CD4-positive, CD25-positive, alpha-beta regulatory T cell (primary cell): ENCODE measurements at regions not wholly inside any gene's neighbourhood (a gene's known extent, or its start where the extent isn't known, plus 50 kb on each side); places are given as distances from the start of the nearest gene placed in this dataset.
A peak's percentile ranks its signal among the peaks of the same experiment; 100 is the strongest.

Source experiments
- ATAC-seq, 2 donors: fragments of 150-1000 bp; cut with Tn5 transposase; one replicate each; pipeline ENCODE4 v1.10.0; 2021; ENCODE audit warnings: low read depth in 2 of 2, moderate number of reproducible peaks in 2 of 2, moderate library complexity in 1 of 2
- DNase-seq, 3 donors: peaks; one replicate each; pipeline versions ENCODE4 v3.0.0 to v3.0.0-alpha.2; 2012 to 2022; ENCODE audit warnings: mixed read lengths in 1 of 3
- H3K27ac ChIP-seq: one replicate; pipeline ENCODE4 v1.7.0; 2013; ENCODE audit warnings: mild to moderate bottlenecking, low read length; ENCODE audit not compliant: insufficient read depth, poor library complexity, severe bottlenecking
- H3K27me3 ChIP-seq: one replicate; pipeline ENCODE4 v1.7.0; 2013; ENCODE audit warnings: low read length; ENCODE audit not compliant: control insufficient read depth, insufficient read depth
- H3K36me3 ChIP-seq: one replicate; pipeline ENCODE4 v1.7.0; 2013; ENCODE audit warnings: mild to moderate bottlenecking, low read length, moderate library complexity; ENCODE audit not compliant: control insufficient read depth, insufficient read depth
- H3K4me1 ChIP-seq: 2 replicates; pipeline ENCODE4 v1.7.0; 2013; ENCODE audit warnings: mild to moderate bottlenecking, low read length; ENCODE audit not compliant: insufficient read depth, control insufficient read depth, poor library complexity, severe bottlenecking
- H3K4me3 ChIP-seq: one replicate; pipeline ENCODE4 v1.7.0; 2013; ENCODE audit warnings: low read depth, mild to moderate bottlenecking, low read length, moderate library complexity
- H3K9me3 ChIP-seq, 2 experiments: 1 replicate in 1 of 2; 2 replicates in 1 of 2; pipeline ENCODE4 v1.7.0; 2013; ENCODE audit warnings: low read length in 2 of 2, mild to moderate bottlenecking in 1 of 2, moderate library complexity in 1 of 2; ENCODE audit not compliant: control insufficient read depth in 2 of 2
- H3K27ac Mint-ChIP-seq, 3 donors: one replicate each; pipeline ENCODE4 v1.8.0; 2020 to 2022; ENCODE audit warnings: mild to moderate bottlenecking in 3 of 3, mixed read lengths in 3 of 3, moderate library complexity in 2 of 3
- H3K27me3 Mint-ChIP-seq: one replicate; pipeline ENCODE4 v1.8.0; 2022; ENCODE audit warnings: mild to moderate bottlenecking, mixed read lengths
- H3K36me3 Mint-ChIP-seq: one replicate; pipeline ENCODE4 v1.8.0; 2020; ENCODE audit warnings: mixed read lengths
- H3K4me1 Mint-ChIP-seq, 4 donors: one replicate each; pipeline ENCODE4 v1.8.0; 2020 to 2022; ENCODE audit warnings: mixed read lengths in 4 of 4, mild to moderate bottlenecking in 1 of 4
- H3K4me3 Mint-ChIP-seq, 4 donors: one replicate each; pipeline ENCODE4 v1.8.0; 2020 to 2022; ENCODE audit warnings: mild to moderate bottlenecking in 4 of 4, mixed read lengths in 4 of 4, moderate library complexity in 3 of 4
- H3K9me3 Mint-ChIP-seq, 7 donors: one replicate each; pipeline ENCODE4 v1.8.0; 2020 to 2022; ENCODE audit warnings: mixed read lengths in 7 of 7, mild to moderate bottlenecking in 3 of 7, moderate library complexity in 2 of 7

- Histone ChIP-seq H3K36me3 (no peaks in the 10 kb centered on the region), H3K27me3 (no peaks in the 10 kb centered on the region), H3K4me3 (no peak overlapping the region), H3K4me1 (no peaks in the 10 kb centered on the region), H3K9me3 (peaks cover 0 to 3% of the 10 kb centered on the region in 2 experiments), H3K27ac (no peak overlapping the region)
- peaks cover 12% of the 10 kb centered on the region for H3K27me3 Mint-ChIP-seq
- H3K27ac Mint-ChIP-seq = no peak overlapping the region
- ATAC-seq (no peak), DNase-seq (no peak)
- H3K4me3 Mint-ChIP-seq = no peak overlapping the region
- H3K9me3 Mint-ChIP-seq = peaks cover 0 to 14% (median 10%) of the 10 kb centered on the region in 7 donors
- peaks cover 0 to 11% (median 3%) of the 10 kb centered on the region in 4 donors for H3K4me1 Mint-ChIP-seq
- no peaks in the 10 kb centered on the region for H3K36me3 Mint-ChIP-seq
Measured at GRCh38 chr5:143691287-143691944, 120.5 kb upstream of the HMHB1 start.

DNA sequence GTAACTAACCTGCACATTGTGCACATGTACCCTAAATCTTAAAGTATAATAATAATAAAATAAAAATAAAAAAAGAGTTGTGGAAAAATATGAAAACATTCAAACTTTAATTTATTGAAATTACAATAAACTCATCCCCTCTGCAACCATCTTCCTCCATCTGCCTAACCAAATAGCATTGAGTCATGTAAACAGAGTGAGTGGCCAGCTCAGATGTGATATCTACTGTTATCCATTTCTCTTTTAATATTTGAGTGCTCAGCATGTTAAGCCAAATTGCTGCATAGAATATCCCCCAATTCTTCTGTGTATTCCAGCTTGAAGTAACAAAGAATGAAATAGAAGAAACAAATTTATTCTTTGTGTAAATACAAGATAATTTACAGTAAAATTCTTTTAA is 124.4 kb upstream of the HMHB1 start:
- H3K27ac ChIP-seq = no peak overlapping the region
- Mint-ChIP-seq H3K36me3 (no peaks in the 10 kb centered on the region), H3K9me3 (peaks cover 0 to 14% (median 11%) of the 10 kb centered on the region in 7 donors), H3K27ac (no peak overlapping the region), H3K4me1 (peaks cover 0 to 5% (median 0%) of the 10 kb centered on the region in 4 donors), H3K4me3 (no peak overlapping the region), H3K27me3 (peaks cover 16% of the 10 kb centered on the region)
- H3K9me3 ChIP-seq = peaks cover 0 to 3% of the 10 kb centered on the region in 2 experiments
- H3K36me3 ChIP-seq = no peaks in the 10 kb centered on the region
- H3K4me3 ChIP-seq = no peak overlapping the region
- H3K27me3 ChIP-seq = no peaks in the 10 kb centered on the region
- H3K4me1 ChIP-seq = no peaks in the 10 kb centered on the region
- ATAC-seq (no peak), DNase-seq (no peak)

- Histone ChIP-seq H3K4me3 (no peak overlapping the region), H3K27me3 (no peaks in the 10 kb centered on the region), H3K4me1 (no peaks in the 10 kb centered on the region), H3K27ac (no peak overlapping the region), H3K9me3 (no peaks in the 10 kb centered on the region), H3K36me3 (no peaks in the 10 kb centered on the region)
- Mint-ChIP-seq H3K4me1 (peaks cover 0 to 5% (median 0%) of the 10 kb centered on the region in 4 donors), H3K9me3 (peaks cover 0 to 10% (median 7%) of the 10 kb centered on the region in 7 donors), H3K27me3 (peaks cover 10% of the 10 kb centered on the region), H3K27ac (no peak overlapping the region), H3K4me3 (no peak overlapping the region), H3K36me3 (no peaks in the 10 kb centered on the region)
- ATAC-seq = no peak
- no peak for DNase-seq
Measured at GRCh38 chr5:143685246-143685815, 126.6 kb upstream of the HMHB1 start.

DNA sequence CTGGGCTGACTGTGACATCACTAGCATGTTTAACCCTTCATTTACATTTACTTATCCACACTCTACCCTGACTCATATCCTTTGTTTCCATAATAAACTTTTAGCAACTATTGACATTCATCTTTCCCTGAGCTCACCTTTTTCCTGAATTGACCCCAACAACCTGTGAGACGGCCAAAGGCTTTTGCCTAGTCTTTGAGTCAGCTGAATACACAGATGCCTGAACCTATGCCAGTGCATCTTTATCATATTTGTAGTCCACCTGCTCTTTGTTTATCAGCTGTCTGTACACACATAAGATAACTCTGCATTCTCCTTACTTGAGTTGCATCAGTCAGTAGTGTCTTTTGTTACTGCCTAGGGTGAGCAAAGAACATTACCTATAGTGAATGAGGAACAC is 128.5 kb upstream of the HMHB1 start:
- ATAC-seq = no peak
- peaks cover 0 to 4% (median under 1%) of the 10 kb centered on the region in 4 donors for H3K4me1 Mint-ChIP-seq
- no peak overlapping the region for H3K27ac Mint-ChIP-seq

DNA sequence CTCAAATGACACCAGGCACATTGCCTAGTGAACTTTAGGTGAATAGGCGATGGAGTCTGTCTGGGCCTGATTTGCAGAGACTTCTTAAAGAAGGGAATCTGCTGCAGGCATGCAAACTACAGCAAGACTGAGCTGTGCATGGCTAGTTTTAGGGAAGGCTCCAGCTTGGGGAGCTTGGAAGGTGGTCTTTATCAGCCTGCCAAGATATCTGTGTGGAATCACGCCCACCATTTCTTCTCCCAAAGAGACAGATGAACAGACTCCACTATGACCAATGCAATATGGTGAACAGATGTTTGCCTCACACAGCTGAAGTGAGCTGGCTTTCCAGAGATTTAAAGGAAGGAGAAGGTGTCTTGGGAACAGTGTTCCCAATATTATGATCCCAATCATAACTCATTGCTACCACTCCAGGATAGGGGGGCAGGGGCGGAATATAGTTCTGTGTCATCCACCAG is 129.0 kb upstream of the HMHB1 start:
- no peak overlapping the region for H3K27ac Mint-ChIP-seq
- no peak overlapping the region for H3K27ac ChIP-seq
- ATAC-seq (no peak), DNase-seq (no peak)
- no peaks in the 10 kb centered on the region for H3K36me3 Mint-ChIP-seq
- H3K4me3 Mint-ChIP-seq = no peak overlapping the region
- H3K9me3 Mint-ChIP-seq = peaks cover 0 to 3% (median 0%) of the 10 kb centered on the region in 7 donors
- H3K4me1 Mint-ChIP-seq = peaks cover 0 to 9% (median 4%) of the 10 kb centered on the region in 4 donors
- H3K27me3 Mint-ChIP-seq = peaks cover 4% of the 10 kb centered on the region
- H3K27me3 ChIP-seq = no peaks in the 10 kb centered on the region
- no peaks in the 10 kb centered on the region for H3K36me3 ChIP-seq
- H3K9me3 ChIP-seq = no peaks in the 10 kb centered on the region
- no peaks in the 10 kb centered on the region for H3K4me1 ChIP-seq
- H3K4me3 ChIP-seq = no peak overlapping the region

More for the DNA sequence above, 128.5 kb upstream of the HMHB1 start:
- peaks cover 0 to 4% (median 1%) of the 10 kb centered on the region in 7 donors for H3K9me3 Mint-ChIP-seq
- no peaks in the 10 kb centered on the region for H3K36me3 Mint-ChIP-seq
- H3K36me3 ChIP-seq = no peaks in the 10 kb centered on the region
- H3K27ac ChIP-seq = no peak overlapping the region
- no peaks in the 10 kb centered on the region for H3K27me3 ChIP-seq
- H3K27me3 Mint-ChIP-seq = peaks cover 8% of the 10 kb centered on the region
- no peak overlapping the region for H3K4me3 Mint-ChIP-seq
- no peaks in the 10 kb centered on the region for H3K4me1 ChIP-seq
- no peak overlapping the region for H3K4me3 ChIP-seq
- no peak for DNase-seq
- no peaks in the 10 kb centered on the region for H3K9me3 ChIP-seq

- Mint-ChIP-seq H3K4me3 (no peak overlapping the region), H3K4me1 (peaks cover 0 to 9% (median 4%) of the 10 kb centered on the region in 4 donors), H3K36me3 (no peaks in the 10 kb centered on the region), H3K27me3 (peaks cover 4% of the 10 kb centered on the region), H3K9me3 (peaks cover 0 to 3% (median 0%) of the 10 kb centered on the region in 7 donors), H3K27ac (no peak overlapping the region)
- no peaks in the 10 kb centered on the region for H3K4me1 ChIP-seq
- H3K36me3 ChIP-seq = no peaks in the 10 kb centered on the region
- ATAC-seq (no peak), DNase-seq (no peak)
- H3K9me3 ChIP-seq = no peaks in the 10 kb centered on the region
- no peak overlapping the region for H3K27ac ChIP-seq
- no peak overlapping the region for H3K4me3 ChIP-seq
- no peaks in the 10 kb centered on the region for H3K27me3 ChIP-seq
Measured at GRCh38 chr5:143682246-143682905, 129.6 kb upstream of the HMHB1 start.

- Histone ChIP-seq H3K4me3 (no peak overlapping the region), H3K4me1 (no peaks in the 10 kb centered on the region), H3K27ac (no peak overlapping the region), H3K27me3 (no peaks in the 10 kb centered on the region), H3K9me3 (no peaks in the 10 kb centered on the region), H3K36me3 (no peaks in the 10 kb centered on the region)
- H3K4me1 Mint-ChIP-seq = peaks cover 0 to 9% (median 4%) of the 10 kb centered on the region in 4 donors
- no peak overlapping the region for H3K4me3 Mint-ChIP-seq
- H3K36me3 Mint-ChIP-seq = no peaks in the 10 kb centered on the region
- H3K9me3 Mint-ChIP-seq = peaks cover 0 to 3% (median 0%) of the 10 kb centered on the region in 7 donors
- H3K27me3 Mint-ChIP-seq = peaks cover 4% of the 10 kb centered on the region
- no peak for ATAC-seq
- DNase-seq = no peak
- peak overlapping the region in 1 of 3 donors; percentile 27 for H3K27ac Mint-ChIP-seq
Measured at GRCh38 chr5:143680672-143681259, 131.2 kb upstream of the HMHB1 start.
